GM12865 (cell line): ENCODE measurements at regions not wholly inside any gene's neighbourhood (a gene's known extent, or its start where the extent isn't known, plus 50 kb on each side); places are given as distances from the start of the nearest gene placed in this dataset.

Source experiments
- DNase-seq: peaks from one replicate; pipeline ENCODE4 v3.0.0; 2010; ENCODE audit warnings: low read depth
- H3K4me3 ChIP-seq: 2 replicates; pipeline ENCODE4 v1.5.1; 2011; ENCODE audit warnings: mild to moderate bottlenecking, low read depth, low read length, control low read depth
- TF ChIP-seq, protein P1 (sequence below): IDR thresholded peaks from 2 replicates; pipeline ENCODE4 v1.5.1; 2011; ENCODE audit warnings: low read length, control low read depth, low read depth, inconsistent platforms; ENCODE audit not compliant: insufficient read depth; ENCODE audit errors: missing control alignments

GRCh38 chr9:12272471-12273120 is 420.6 kb upstream of the TYRP1 start:
- no peak for DNase-seq
- TF ChIP-seq, protein P1, sequence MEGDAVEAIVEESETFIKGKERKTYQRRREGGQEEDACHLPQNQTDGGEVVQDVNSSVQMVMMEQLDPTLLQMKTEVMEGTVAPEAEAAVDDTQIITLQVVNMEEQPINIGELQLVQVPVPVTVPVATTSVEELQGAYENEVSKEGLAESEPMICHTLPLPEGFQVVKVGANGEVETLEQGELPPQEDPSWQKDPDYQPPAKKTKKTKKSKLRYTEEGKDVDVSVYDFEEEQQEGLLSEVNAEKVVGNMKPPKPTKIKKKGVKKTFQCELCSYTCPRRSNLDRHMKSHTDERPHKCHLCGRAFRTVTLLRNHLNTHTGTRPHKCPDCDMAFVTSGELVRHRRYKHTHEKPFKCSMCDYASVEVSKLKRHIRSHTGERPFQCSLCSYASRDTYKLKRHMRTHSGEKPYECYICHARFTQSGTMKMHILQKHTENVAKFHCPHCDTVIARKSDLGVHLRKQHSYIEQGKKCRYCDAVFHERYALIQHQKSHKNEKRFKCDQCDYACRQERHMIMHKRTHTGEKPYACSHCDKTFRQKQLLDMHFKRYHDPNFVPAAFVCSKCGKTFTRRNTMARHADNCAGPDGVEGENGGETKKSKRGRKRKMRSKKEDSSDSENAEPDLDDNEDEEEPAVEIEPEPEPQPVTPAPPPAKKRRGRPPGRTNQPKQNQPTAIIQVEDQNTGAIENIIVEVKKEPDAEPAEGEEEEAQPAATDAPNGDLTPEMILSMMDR, result no peak
- H3K4me3 ChIP-seq, result no peak overlapping the region

DNA sequence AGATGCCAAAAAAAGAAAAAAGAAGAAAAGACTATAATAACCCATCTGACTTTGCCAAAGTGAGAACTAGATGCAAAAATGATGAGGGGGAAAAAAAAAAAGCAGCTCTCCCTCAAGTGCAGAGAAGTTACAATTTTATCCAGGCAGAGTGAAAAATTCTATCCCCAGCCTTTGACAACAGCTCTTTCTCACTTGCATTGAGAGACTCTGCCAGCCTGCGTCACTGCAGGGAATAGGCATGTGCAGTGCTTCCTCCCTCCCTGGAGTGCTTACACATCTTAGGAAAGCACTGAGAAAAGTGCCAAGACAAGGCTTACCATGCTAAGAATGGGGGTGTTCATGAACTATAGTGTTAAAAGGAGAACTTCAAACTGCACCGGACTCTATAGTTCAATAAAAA is 418.6 kb upstream of the TYRP1 start:
- no peak overlapping the region for H3K4me3 ChIP-seq
- TF ChIP-seq, protein P1, result no peak
- no peak for DNase-seq

- TF ChIP-seq, protein P1, result no peak
- no peak overlapping the region for H3K4me3 ChIP-seq
- DNase-seq, result no peak
These were observed 416.7 kb upstream of the TYRP1 start for GRCh38 chr9:12276505-12276904.

- DNase-seq, result no peak
- TF ChIP-seq, protein P1, result no peak
- H3K4me3 ChIP-seq, result no peak overlapping the region
These were observed 403.5 kb upstream of the TYRP1 start for GRCh38 chr9:12289711-12290110.

GRCh38 chr9:12290166-12290869 is 402.9 kb upstream of the TYRP1 start:
- no peak overlapping the region for H3K4me3 ChIP-seq
- no peak for DNase-seq
- TF ChIP-seq, protein P1, result no peak

GRCh38 chr9:12305211-12305610 is 388.0 kb upstream of the TYRP1 start:
- H3K4me3 ChIP-seq, result no peak overlapping the region
- TF ChIP-seq, protein P1, result no peak
- no peak for DNase-seq
